Liver (tissue), 7 donors: ENCODE measurements at regions not wholly inside any gene's neighbourhood (a gene's known extent, or its start where the extent isn't known, plus 50 kb on each side); places are given as distances from the start of the nearest gene placed in this dataset.

Source experiments
- DNase-seq: peaks from one replicate; pipeline ENCODE4 v3.0.0-alpha.2; 2017; ENCODE audit warnings: low spot score
- H3K27ac ChIP-seq, 2 donors: one replicate each; pipeline ENCODE4 v1.7.0; 2013; ENCODE audit warnings: inconsistent platforms in 2 of 2, low read length in 2 of 2, control low read depth in 1 of 2, low read depth in 1 of 2, mild to moderate bottlenecking in 1 of 2
- H3K27me3 ChIP-seq, 4 donors: one replicate each; pipeline versions ENCODE4 v1.6.1 to v1.7.0; 2013; ENCODE audit warnings: low read length in 3 of 4, inconsistent platforms in 1 of 4, mild to moderate bottlenecking in 1 of 4, moderate library complexity in 1 of 4; ENCODE audit not compliant: control insufficient read depth in 4 of 4, insufficient read depth in 4 of 4
- H3K36me3 ChIP-seq, 4 donors: one replicate each; pipeline versions ENCODE4 v1.6.1 to v1.7.0; 2013; ENCODE audit warnings: low read length in 3 of 4, mild to moderate bottlenecking in 3 of 4, low read depth in 1 of 4, moderate library complexity in 1 of 4; ENCODE audit not compliant: control insufficient read depth in 4 of 4, insufficient read depth in 3 of 4
- H3K4me1 ChIP-seq, 4 donors: one replicate each; pipeline versions ENCODE4 v1.6.1 to v1.7.0; 2013; ENCODE audit warnings: low read length in 3 of 4, mild to moderate bottlenecking in 3 of 4, moderate library complexity in 1 of 4; ENCODE audit not compliant: control insufficient read depth in 4 of 4, insufficient read depth in 4 of 4
- H3K4me3 ChIP-seq, 3 donors: one replicate each; pipeline versions ENCODE4 v1.6.1 to v1.7.0; 2013; ENCODE audit warnings: low read length in 3 of 3, control low read depth in 1 of 3, low read depth in 1 of 3, mild to moderate bottlenecking in 1 of 3
- H3K9ac ChIP-seq, 2 donors: one replicate each; pipeline ENCODE4 v1.7.0; 2013; ENCODE audit warnings: low read length in 2 of 2, mild to moderate bottlenecking in 2 of 2, moderate library complexity in 2 of 2, control low read depth in 1 of 2, low read depth in 1 of 2
- H3K9me3 ChIP-seq, 4 donors: one replicate each; pipeline versions ENCODE4 v1.6.1 to v1.7.0; 2013; ENCODE audit warnings: low read length in 3 of 4; ENCODE audit not compliant: control insufficient read depth in 4 of 4
- CTCF ChIP-seq: fragments of 150-350 bp; IDR thresholded peaks from 2 replicates; pipeline ENCODE4 v1.5.1; 2017; ENCODE audit warnings: improper control_type of control experiment, low read depth, low read length; ENCODE audit not compliant: missing input control
- EGR1 ChIP-seq, 2 donors: IDR thresholded peaks; 2 replicates each; pipeline ENCODE4 v1.6.1; 2016 to 2018; ENCODE audit warnings: antibody characterized with exemption in 2 of 2, low read depth in 2 of 2
- FOXA1 ChIP-seq: IDR thresholded peaks from 2 replicates; pipeline ENCODE4 v1.6.1; 2016; ENCODE audit warnings: antibody characterized with exemption
- FOXA2 ChIP-seq: IDR thresholded peaks from 2 replicates; pipeline ENCODE4 v1.6.1; 2016; ENCODE audit warnings: antibody characterized with exemption
- GABPA ChIP-seq, 2 donors: IDR thresholded peaks in 1 of 2; conservative IDR thresholded peaks in 1 of 2; 2 replicates each; pipeline ENCODE4 v1.6.1; 2016; ENCODE audit warnings: antibody characterized with exemption in 2 of 2, mild to moderate bottlenecking in 1 of 2, moderate library complexity in 1 of 2
- HNF4A ChIP-seq, 2 donors: conservative IDR thresholded peaks; 2 replicates each; pipeline ENCODE4 v1.6.1; 2016; ENCODE audit warnings: antibody characterized with exemption in 2 of 2, mild to moderate bottlenecking in 2 of 2
- JUND ChIP-seq, 2 donors: IDR thresholded peaks; 2 replicates each; pipeline ENCODE4 v1.6.1; 2016; ENCODE audit warnings: antibody characterized with exemption in 2 of 2
- NR2F2 ChIP-seq: IDR thresholded peaks from 2 replicates; pipeline ENCODE4 v1.6.1; 2016; ENCODE audit warnings: antibody characterized with exemption
- RAD21 ChIP-seq, 2 donors: IDR thresholded peaks; 2 replicates each; pipeline ENCODE4 v1.6.1; 2016; ENCODE audit warnings: antibody characterized with exemption in 2 of 2, mild to moderate bottlenecking in 2 of 2
- REST ChIP-seq: IDR thresholded peaks from 2 replicates; pipeline ENCODE4 v1.6.1; 2016; ENCODE audit warnings: antibody characterized with exemption, mild to moderate bottlenecking
- RXRA ChIP-seq, 2 donors: IDR thresholded peaks; 2 replicates each; pipeline ENCODE4 v1.6.1; 2017 to 2018; ENCODE audit warnings: antibody characterized with exemption in 2 of 2, mild to moderate bottlenecking in 1 of 2
- SP1 ChIP-seq: IDR thresholded peaks from 2 replicates; pipeline ENCODE4 v1.6.1; 2018; ENCODE audit warnings: antibody characterized with exemption, mild to moderate bottlenecking
- TAF1 ChIP-seq: conservative IDR thresholded peaks from 2 replicates; pipeline ENCODE4 v1.6.1; 2016; ENCODE audit warnings: antibody characterized with exemption, mild to moderate bottlenecking
- YY1 ChIP-seq: IDR thresholded peaks from 2 replicates; pipeline ENCODE4 v1.6.1; 2016; ENCODE audit warnings: antibody characterized with exemption, mild to moderate bottlenecking
- TF ChIP-seq, protein P1 (sequence below): IDR thresholded peaks from 2 replicates; pipeline ENCODE4 v1.6.1; 2016; ENCODE audit warnings: antibody characterized with exemption
- TF ChIP-seq, protein P2 (sequence below): IDR thresholded peaks from 2 replicates; pipeline ENCODE4 v1.6.1; 2016; ENCODE audit warnings: antibody characterized with exemption
- TF ChIP-seq, protein P3 (sequence below): IDR thresholded peaks from 2 replicates; pipeline ENCODE4 v1.6.1; 2016; ENCODE audit warnings: antibody characterized with exemption
- donor health status: healthy.
- donor health status: healthy.
- donor health status: healthy.
- donor health status: healthy.

DNA sequence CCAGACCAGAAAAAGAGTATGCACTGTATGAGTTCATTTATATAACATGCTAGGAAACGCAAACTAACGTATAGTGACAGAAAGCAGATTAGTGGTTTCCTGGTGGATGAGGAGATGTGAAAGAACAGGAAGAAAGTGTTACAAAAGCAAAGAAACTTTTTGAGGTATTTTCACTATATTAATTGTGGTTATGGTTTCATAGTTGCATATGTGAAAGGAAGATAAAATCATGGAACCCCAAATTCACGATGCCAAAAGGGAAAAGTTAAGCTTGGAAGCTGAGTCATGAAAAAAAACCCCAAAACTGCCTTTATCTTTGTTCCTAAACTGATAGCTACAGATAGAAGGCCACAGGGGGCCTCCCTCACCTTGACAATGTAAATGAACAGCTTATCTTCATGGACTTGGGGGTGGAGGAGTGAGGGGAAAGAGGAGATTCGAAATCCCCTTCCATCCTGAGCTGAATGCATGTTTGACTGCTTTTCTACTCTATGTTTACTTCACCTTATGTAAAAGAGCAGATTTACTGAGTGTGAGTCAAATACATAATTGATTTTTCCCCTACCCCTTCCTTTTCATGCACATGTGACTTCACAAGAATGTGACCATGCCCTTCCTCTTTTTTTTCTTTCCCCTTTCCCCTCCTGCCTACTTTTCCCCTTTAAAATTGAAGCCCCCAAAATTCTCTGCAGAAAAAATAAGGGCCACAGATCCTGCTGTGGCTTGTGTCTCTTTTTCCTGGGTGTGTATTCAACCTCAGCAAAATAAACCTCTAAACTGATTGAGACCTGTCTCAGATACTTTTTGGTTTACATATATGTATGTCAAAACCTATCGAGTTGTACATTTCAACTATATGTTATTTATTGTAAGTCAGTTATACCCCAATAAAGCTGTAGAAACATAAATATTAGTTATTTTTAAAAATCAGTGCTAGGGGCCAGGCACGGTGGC lies 100.1 kb upstream of the TLK1 start (continued):
- TF ChIP-seq, protein P1, sequence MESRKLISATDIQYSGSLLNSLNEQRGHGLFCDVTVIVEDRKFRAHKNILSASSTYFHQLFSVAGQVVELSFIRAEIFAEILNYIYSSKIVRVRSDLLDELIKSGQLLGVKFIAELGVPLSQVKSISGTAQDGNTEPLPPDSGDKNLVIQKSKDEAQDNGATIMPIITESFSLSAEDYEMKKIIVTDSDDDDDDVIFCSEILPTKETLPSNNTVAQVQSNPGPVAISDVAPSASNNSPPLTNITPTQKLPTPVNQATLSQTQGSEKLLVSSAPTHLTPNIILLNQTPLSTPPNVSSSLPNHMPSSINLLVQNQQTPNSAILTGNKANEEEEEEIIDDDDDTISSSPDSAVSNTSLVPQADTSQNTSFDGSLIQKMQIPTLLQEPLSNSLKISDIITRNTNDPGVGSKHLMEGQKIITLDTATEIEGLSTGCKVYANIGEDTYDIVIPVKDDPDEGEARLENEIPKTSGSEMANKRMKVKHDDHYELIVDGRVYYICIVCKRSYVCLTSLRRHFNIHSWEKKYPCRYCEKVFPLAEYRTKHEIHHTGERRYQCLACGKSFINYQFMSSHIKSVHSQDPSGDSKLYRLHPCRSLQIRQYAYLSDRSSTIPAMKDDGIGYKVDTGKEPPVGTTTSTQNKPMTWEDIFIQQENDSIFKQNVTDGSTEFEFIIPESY = no peak
- TF ChIP-seq SP1 (no peak), FOXA1 (no peak), RAD21 (IDR thresholded peaks at IDR 0.05) (no peak), EGR1 (IDR thresholded peaks at IDR 0.05; ENCODE audit: low read depth in 2 of 2) (no peak), HNF4A (conservative IDR thresholded peaks at IDR 0.05) (no peak), FOXA2 (no peak)

- no peak for TF ChIP-seq JUND (IDR thresholded peaks at IDR 0.05)
- TF ChIP-seq YY1 = no peak
- no peak for TF ChIP-seq CTCF
- TF ChIP-seq EGR1 (IDR thresholded peaks at IDR 0.05; ENCODE audit: low read depth in 2 of 2) = no peak
- TF ChIP-seq, protein P1 = no peak
- TF ChIP-seq RXRA (IDR thresholded peaks at IDR 0.05) = no peak
- TF ChIP-seq, protein P2, sequence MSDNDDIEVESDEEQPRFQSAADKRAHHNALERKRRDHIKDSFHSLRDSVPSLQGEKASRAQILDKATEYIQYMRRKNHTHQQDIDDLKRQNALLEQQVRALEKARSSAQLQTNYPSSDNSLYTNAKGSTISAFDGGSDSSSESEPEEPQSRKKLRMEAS = no peak
- TF ChIP-seq SP1 = no peak
- TF ChIP-seq FOXA2 = no peak
- TF ChIP-seq, protein P3, sequence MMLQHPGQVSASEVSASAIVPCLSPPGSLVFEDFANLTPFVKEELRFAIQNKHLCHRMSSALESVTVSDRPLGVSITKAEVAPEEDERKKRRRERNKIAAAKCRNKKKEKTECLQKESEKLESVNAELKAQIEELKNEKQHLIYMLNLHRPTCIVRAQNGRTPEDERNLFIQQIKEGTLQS = no peak
- no peak for TF ChIP-seq REST
- TF ChIP-seq HNF4A (conservative IDR thresholded peaks at IDR 0.05) = no peak
- no peak for TF ChIP-seq TAF1
- TF ChIP-seq NR2F2 = no peak
- no peak for TF ChIP-seq FOXA1
- TF ChIP-seq RAD21 (IDR thresholded peaks at IDR 0.05) = no peak
- no peak for TF ChIP-seq GABPA (IDR thresholded peaks at IDR 0.05 in 1 of 2, conservative IDR thresholded peaks at IDR 0.05 in 1 of 2)
- Histone ChIP-seq H3K36me3 (no peaks in the 10 kb centered on the region), H3K9me3 (peaks cover 0 to 3% (median 0%) of the 10 kb centered on the region in 4 donors), H3K9ac (no peak overlapping the region), H3K27ac (no peak overlapping the region), H3K27me3 (no peaks in the 10 kb centered on the region), H3K4me1 (peaks cover 0 to 3% (median 0%) of the 10 kb centered on the region in 4 donors), H3K4me3 (no peak overlapping the region)
- DNase-seq = no peak
Observed at GRCh38 chr2:171254666-171255065, 94.0 kb upstream of the TLK1 start.
